Neural crest cell (in vitro differentiated cells): ENCODE measurements at regions not wholly inside any gene's neighbourhood (a gene's known extent, or its start where the extent isn't known, plus 50 kb on each side); places are given as distances from the start of the nearest gene placed in this dataset.
A peak's percentile ranks its signal among the peaks of the same experiment; 100 is the strongest.
"Not testable (repeated sequence)": the region's sequence is repeated elsewhere in the genome, so short reads cannot be mapped to it uniquely, and the experiment has no call there.

Experiments
- DNase-seq: peaks from one replicate; pipeline ENCODE4 v3.0.0; 2021; ENCODE audit warnings: low read depth, mixed read lengths, low spot score
- H3K27ac Mint-ChIP-seq: one replicate; pipeline ENCODE4 v1.8.0; 2021; ENCODE audit warnings: mild to moderate bottlenecking, mixed read lengths; ENCODE audit not compliant: unreplicated experiment
- H3K27me3 Mint-ChIP-seq: 2 replicates; pipeline ENCODE4 v1.8.0; 2021; ENCODE audit warnings: low read depth, mild to moderate bottlenecking, mixed read lengths
- H3K36me3 Mint-ChIP-seq: 2 replicates; pipeline ENCODE4 v1.8.0; 2021; ENCODE audit warnings: low read depth, mild to moderate bottlenecking, mixed read lengths
- H3K4me1 Mint-ChIP-seq: 2 replicates; pipeline ENCODE4 v1.8.0; 2021; ENCODE audit warnings: mixed read lengths
- H3K4me3 Mint-ChIP-seq: one replicate; pipeline ENCODE4 v1.8.0; 2021; ENCODE audit warnings: mild to moderate bottlenecking, mixed read lengths
- H3K9me3 Mint-ChIP-seq: 2 replicates; pipeline ENCODE4 v1.8.0; 2021; ENCODE audit warnings: mixed read lengths
- TF ChIP-seq, protein P1 (sequence below): fragments of 200-600 bp; sonication (generic); conservative IDR thresholded peaks from 2 replicates; pipeline ENCODE4 v1.5.0; 2021; ENCODE audit warnings: antibody characterized with exemption, mild to moderate bottlenecking

DNA sequence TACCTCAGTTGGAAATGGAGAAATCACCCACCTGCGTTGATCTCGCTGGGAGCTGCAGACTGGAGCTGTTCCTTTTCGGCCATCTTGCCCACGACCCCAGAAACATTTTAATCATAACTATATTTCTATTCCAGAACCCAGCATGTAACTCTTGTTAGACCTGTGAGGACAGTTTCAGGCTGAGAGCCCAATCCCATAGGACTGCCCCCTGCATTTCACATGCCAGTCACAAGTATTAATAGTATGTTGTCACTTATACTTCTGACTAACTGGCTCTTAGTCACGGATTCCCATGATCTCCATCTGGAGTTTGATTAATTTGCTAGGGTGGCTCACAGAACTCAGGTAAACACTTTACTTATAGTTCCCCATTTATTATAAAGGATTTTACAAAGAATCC lies 60.6 kb upstream of the PRNP start:
- Mint-ChIP-seq H3K36me3 (no peaks in the 10 kb centered on the region), H3K27ac (no peak overlapping the region), H3K4me3 (no peak overlapping the region), H3K27me3 (peaks cover 11% of the 10 kb centered on the region), H3K4me1 (no peaks in the 10 kb centered on the region), H3K9me3 (peaks cover 6% of the 10 kb centered on the region)
- no peak for DNase-seq
- TF ChIP-seq, protein P1, sequence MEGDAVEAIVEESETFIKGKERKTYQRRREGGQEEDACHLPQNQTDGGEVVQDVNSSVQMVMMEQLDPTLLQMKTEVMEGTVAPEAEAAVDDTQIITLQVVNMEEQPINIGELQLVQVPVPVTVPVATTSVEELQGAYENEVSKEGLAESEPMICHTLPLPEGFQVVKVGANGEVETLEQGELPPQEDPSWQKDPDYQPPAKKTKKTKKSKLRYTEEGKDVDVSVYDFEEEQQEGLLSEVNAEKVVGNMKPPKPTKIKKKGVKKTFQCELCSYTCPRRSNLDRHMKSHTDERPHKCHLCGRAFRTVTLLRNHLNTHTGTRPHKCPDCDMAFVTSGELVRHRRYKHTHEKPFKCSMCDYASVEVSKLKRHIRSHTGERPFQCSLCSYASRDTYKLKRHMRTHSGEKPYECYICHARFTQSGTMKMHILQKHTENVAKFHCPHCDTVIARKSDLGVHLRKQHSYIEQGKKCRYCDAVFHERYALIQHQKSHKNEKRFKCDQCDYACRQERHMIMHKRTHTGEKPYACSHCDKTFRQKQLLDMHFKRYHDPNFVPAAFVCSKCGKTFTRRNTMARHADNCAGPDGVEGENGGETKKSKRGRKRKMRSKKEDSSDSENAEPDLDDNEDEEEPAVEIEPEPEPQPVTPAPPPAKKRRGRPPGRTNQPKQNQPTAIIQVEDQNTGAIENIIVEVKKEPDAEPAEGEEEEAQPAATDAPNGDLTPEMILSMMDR, result no peak

GRCh38 chr20:4624675-4625336 lies 61.5 kb upstream of the PRNP start:
- H3K36me3 Mint-ChIP-seq, H3K4me3 Mint-ChIP-seq, DNase-seq, H3K27ac Mint-ChIP-seq, H3K4me1 Mint-ChIP-seq, H3K9me3 Mint-ChIP-seq: not testable (repeated sequence)
- peaks cover 13% of the 10 kb centered on the region for H3K27me3 Mint-ChIP-seq

- not testable (repeated sequence) for H3K36me3 Mint-ChIP-seq, H3K4me3 Mint-ChIP-seq, H3K27ac Mint-ChIP-seq
These were observed 67.1 kb upstream of the PRNP start for GRCh38 chr20:4619144-4619543.

GRCh38 chr20:4617484-4617883 lies 68.8 kb upstream of the PRNP start:
- H3K27me3 Mint-ChIP-seq, result peaks cover 13% of the 10 kb centered on the region
- TF ChIP-seq, protein P1, result no peak
- DNase-seq, result no peak

More at GRCh38 chr20:4619144-4619543, 67.1 kb upstream of the PRNP start:
- not testable (repeated sequence) for H3K4me1 Mint-ChIP-seq, H3K9me3 Mint-ChIP-seq, DNase-seq
- H3K27me3 Mint-ChIP-seq, result peaks cover 13% of the 10 kb centered on the region

DNA sequence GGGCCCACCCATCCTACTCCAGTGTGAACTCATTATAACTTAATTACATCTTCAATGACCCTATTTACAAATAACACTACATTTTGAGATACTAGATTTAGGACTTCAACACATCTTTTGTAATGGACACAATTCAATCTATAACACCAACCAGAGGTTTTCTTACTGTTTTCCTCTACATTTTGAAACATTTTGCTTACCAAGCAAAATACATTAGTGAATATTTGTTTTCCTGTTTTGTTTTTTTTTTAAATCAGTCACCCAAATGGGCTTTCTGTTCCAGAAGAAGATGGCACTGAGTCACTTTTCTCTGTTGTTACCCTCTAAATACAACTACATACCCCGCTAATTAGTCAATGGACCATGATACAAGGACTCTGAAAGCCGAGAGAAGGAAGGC lies 69.2 kb upstream of the PRNP start:
- Mint-ChIP-seq H3K9me3 (no peaks in the 10 kb centered on the region), H3K4me3 (no peak overlapping the region), H3K36me3 (no peaks in the 10 kb centered on the region), H3K27me3 (peaks cover 13% of the 10 kb centered on the region), H3K4me1 (peaks cover 17% of the 10 kb centered on the region), H3K27ac (no peak overlapping the region)
- TF ChIP-seq, protein P1, result no peak
- DNase-seq, result no peak

More at GRCh38 chr20:4617484-4617883, 68.8 kb upstream of the PRNP start:
- Mint-ChIP-seq H3K4me3 (no peak overlapping the region), H3K27ac (no peak overlapping the region), H3K4me1 (peaks cover 17% of the 10 kb centered on the region), H3K9me3 (no peaks in the 10 kb centered on the region), H3K36me3 (no peaks in the 10 kb centered on the region)

DNA sequence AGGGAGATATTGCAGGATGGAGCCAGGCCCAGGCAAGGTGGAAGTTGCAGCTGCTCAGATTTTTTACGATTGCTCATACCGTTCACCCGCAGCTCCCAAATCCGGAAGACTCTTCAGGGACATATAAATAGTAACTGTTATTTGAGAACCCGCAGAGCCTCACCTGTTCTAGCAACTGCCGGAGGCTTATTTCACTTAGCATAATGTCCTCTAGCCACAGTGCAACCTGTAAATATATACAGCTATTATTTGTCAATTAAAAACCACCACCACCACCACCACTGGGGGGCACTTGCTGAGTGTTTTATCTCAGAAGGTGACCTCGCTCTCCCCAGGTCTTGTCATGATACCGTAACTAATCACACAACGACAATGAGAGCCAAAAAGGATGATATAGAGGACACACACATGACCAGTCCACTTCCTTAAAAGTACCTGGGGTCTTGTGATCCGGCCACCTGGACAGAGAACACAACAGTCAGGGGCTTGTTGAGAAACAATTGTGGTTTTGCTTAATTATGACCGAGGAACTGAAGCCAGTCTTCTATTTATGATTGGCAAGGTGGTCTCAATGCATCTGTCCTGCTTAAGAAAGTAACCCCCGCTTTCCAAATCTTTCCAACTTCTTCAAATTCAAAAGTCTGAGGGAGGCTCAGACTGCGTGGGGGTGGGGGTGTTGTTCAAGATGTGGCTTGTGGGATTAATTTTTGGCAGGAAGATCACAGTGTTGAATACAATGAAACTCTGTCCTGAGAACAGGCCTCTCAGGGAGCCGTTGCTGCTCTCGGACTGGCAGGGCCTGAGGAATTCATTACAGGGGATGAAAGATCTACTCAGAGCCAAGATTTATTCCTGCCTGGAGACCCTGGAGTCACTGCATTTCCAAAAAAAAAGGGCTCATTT lies 72.3 kb upstream of the PRNP start:
- Mint-ChIP-seq H3K27me3 (no peaks in the 10 kb centered on the region), H3K36me3 (no peaks in the 10 kb centered on the region), H3K4me3 (peak overlapping the region; percentile 22), H3K9me3 (no peaks in the 10 kb centered on the region), H3K27ac (peak overlapping the region; percentile 93), H3K4me1 (peaks cover 17% of the 10 kb centered on the region)
- DNase-seq, result peak; percentile 25
- TF ChIP-seq, protein P1, result peak; percentile 35
